ENCODE measurements at regions not wholly inside any gene's neighbourhood (a gene's known extent, or its start where the extent isn't known, plus 50 kb on each side); places are given as distances from the start of the nearest gene placed in this dataset.
"Not testable (repeated sequence)": the region's sequence is repeated elsewhere in the genome, so short reads cannot be mapped to it uniquely, and the experiment has no call there.

DNA sequence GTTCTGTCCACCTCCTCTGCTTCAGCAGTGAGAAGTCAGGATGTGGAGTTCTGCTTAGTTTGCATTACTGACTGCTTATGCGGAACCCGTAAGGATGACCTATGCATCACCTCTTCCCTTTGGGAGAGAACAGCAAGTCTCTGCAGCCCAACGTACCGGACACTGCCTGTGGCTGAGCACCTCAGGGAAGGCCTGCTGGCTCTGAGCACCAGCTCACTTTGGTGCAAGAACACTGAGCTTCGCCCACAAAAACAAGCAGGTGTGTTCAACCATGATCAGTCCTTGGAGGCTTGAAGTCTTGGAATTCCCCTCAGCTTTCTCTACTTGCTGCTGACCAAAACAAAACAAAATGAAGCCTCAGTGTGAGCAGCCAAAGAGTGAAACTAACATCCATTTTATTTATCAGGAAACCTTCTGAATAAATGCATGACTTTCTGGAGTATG, 52.7 kb upstream of the NCK2 start:
- no peak for DNase-seq

DNA sequence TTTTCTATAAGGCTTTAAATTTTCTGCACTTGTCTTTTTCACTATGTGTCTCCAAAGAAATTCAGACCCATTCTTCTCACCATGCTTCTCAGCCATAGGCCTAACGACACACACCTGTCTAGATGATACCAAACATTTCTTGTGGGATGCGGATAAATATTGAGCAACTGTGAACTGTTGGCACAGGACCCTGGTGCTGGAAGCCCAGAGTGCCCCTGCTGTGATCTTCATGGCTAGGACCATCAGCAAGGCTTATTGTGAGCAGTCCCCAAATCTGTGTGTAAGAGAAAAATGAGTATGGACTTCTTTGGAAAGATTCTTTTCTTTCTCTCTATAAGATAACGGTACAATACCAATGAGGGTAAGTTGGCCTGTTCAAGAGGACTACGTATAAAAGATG, 54.1 kb upstream of the NCK2 start:
- DNase-seq: no peak

DNA sequence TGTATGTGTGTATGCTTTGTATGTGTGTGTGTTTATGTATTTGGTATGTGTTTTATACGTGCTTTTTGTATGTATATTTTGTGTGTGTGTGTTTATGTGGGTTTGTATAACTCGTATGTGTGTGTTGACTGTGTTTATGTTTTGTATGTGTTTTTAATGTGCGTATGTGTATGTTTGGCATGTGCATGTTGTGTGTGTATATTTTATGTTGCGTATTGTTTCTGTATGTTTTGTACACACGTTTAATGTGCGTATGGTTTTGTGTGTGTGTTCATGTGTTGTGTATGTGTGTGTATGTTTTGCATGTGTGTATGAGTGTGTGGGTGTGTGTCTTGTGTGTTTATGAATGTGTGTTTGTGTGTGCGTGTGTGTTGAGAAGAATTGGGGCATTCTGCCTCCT, 55.2 kb upstream of the NCK2 start:
- DNase-seq: no peak

DNA sequence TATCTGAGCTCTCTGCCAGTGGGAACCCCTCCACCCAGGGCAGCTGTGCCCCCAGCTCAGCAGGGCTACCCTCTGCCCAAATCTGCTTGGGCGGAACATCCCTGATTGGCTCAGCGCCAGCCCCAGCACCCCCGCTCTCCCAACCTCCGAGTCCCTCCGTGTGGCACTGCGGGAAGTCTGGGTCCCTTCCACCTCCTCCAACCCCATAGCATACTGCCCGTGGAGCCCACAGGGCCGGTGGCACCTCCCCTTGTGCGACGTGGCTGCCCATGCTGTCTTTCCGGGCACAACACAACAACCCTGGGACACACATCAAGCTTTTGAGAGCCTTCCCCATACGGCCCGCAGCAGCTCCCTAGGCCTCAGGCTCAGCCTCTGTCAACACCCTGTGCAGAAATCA, 55.8 kb upstream of the NCK2 start:
- no peak for DNase-seq

DNA sequence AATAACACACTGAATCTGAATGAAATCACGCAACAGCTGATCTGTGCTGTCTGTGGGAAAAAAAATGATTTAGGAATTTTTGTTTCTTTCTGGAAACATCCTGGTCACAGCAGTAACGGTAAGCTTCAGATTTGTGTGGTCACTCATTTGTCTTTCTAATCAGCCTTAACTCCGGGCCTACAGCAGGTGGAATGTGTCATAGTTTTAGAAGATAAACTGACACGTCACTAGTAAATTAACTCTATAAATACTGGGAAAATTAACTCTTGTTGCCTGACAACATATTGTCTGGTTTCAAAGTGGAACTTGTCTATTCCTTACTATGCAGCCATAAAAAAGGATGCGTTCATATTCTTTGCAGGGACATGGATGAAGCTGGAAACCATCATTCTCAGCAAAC, 58.1 kb upstream of the NCK2 start:
- DNase-seq: no peak

DNA sequence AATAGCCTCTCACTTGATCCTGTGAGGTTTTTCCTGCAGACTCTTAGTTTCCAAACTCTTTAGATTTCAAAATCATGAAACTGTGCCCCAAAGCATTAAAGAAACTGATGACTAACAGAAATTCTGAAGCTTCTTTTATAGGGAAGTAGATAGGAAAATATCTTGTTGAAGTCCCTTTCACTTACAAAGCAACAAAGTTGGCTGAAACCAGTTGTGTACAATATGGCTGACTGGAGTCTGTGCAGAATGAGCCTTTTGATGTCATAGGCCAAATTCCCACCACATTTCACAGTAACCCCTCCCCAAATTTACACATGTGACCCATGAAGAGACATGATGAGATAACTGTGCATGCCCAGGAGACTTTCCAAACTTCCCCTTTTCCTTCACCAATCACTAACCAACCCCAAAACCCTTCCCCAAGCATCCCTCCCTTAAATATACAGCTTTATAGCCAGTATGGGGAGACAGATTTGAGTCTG, 61.7 kb upstream of the NCK2 start:
- no peak for DNase-seq

DNA sequence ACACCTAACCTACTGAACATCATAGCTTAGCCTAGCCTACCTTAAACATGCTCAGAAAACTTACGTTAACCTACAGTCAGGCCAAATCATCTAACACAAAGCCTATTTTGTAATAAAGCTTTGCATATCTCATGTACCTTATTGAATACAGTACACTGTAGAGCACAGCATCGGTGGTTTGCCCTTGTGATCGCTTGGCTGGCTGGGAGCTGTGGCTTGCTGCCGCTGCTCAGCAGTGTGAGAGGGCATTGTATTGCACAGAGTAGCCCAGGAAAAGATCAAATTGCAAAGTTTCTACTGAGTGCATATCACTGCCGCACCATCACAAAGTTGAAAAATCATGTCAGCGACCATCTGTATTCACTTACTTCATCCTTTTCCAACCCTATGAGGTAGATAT, 62.3 kb upstream of the NCK2 start:
- DNase-seq: no peak

DNA sequence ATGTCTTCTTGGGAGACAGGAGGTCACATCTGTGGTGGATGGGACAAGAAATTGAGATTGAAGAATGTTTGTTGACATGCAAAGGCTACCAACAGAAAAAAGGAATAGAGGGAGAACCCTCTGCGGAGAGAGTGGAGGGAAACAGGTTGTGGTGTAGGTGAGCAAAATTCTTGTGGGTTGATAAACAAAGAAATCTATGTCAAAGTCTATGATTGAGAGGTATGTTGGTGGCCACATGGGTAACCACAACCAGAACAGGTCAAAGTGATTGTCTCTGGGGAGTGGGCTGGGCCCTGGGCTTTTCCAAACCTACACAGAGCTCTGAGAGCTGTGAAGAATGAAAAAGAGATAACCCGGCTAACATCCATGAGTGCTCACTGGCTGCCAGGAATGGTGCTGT, 62.8 kb upstream of the NCK2 start:
- no peak for DNase-seq

DNA sequence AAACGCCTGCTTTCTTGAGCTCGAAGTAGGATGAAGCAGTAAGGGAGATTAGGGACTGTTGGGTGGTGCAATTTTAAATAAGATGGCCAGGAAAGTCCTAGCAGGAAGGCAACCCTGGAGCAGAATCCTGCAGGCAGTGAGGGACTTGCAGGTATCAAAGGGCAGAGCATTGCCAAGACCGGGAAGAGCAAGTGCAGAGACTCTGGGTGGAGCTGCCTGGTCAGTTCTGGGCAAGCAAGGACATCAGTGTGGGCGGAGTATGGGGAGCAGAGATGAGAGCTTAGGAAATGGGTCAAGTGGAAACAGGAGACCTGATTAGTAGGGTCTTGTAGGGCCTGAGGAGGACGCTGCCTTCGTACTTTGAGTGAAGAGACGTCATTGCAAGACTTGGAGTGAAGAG, 64.4 kb upstream of the NCK2 start:
- DNase-seq: no peak

DNA sequence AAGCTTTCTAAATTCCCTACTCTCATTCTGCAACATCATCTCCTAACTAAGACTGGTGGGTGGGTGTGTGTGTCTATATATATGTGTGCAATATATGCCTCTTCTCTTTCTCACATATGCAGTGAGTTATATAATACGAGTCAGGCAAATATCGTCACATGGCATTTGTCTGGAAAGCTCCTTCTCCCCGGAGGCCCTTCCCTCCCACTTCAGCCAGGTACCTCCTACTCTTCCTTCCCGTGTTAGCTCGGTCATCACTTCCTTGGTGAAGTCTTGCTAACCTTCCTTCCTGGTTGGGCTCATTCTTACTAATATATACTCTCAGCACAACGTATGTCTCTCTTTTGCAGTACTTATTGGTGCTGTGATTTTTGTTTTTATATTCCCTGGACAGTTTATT, 66.4 kb upstream of the NCK2 start:
- no peak for DNase-seq

DNA sequence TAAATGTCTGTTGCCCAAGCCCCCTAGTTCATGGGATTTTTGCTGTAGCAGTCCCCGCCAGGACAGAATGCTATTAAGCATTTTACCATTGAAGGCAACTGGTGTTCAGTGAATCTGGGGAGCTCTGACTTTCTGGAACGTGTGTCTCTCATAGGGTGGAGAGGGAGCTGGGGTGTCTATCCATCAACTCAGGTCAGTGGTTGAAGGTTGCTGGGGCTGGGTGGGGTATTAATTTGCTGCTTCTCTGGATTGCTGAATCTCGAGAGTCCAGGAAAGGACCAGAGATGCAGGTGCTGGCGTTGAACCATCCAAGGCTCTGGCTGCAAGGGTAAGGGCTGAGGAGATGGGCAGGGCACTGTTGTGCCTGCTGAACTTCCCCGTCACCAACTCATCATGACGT, 66.8 kb upstream of the NCK2 start:
- DNase-seq: no peak

DNA sequence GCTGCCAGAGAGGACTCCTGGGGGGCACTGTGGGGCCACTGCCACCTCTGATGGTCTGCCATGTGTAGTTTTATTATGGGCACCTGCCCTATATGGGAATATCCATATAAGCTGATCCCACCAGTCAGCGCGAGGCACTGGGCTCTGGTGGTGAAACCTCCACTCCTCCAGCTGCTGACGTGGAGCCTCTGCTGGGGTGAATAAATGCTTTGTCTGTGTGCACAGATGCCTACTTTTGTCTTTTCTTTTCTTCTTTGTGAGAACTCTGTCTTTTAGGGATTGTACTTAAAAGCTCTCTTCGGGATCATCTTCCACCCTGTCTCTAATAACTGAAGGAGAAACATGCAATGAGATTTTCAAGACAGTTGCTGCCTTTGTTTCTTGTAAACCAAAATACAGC, 68.9 kb upstream of the NCK2 start:
- no peak for DNase-seq

DNA sequence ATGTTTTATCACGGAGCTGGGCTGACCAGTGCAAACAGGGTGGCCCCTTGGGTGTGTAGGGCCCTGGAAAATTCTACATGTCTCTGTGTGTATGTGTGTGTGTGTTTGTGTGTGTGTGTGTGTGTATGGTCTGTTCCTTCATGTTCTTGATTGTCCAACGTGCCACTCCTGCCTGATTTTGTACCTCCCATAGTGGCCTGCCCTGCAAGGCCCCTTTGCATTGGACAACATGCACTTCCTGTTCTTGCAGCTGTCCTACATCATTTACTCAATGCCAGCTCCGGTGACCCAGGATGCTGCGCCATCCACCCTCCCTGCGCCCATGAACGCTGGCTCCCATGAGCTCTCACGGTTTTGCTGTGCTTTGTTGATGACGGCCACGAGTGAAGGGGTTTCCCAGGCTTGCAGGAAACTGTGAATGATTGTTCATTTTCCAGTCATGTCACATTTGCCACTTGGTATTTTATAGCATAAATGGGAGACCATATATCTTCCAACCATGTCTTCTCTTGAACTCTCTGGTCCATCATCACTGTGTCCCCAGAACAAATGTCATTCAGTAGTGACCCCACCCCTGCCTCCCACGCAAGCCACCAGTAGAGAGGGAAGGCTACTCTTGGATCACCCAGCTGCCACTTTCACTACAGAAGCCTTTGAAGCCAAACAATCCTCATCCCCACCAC, 69.7 kb upstream of the NCK2 start:
- DNase-seq: no peak

DNA sequence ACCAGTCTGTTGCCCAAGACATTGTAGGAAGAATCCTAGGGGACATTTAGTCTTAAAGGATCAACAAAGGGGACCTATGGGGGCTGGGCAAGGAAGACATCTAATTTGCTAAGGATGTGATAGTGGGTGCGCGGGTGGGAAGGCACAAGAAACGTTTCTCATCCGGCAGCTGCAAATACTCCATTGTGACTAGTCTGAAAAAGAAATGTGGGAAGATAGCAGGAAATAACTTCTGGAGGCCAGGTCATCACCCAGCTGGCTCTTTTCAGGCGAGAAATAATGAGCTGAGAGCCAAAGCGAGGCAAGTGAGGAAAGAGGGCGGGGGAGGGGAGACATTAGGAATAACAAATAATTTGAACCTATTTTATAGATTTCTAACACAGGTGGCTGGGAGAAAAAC, 70.3 kb upstream of the NCK2 start:
- DNase-seq: no peak

DNA sequence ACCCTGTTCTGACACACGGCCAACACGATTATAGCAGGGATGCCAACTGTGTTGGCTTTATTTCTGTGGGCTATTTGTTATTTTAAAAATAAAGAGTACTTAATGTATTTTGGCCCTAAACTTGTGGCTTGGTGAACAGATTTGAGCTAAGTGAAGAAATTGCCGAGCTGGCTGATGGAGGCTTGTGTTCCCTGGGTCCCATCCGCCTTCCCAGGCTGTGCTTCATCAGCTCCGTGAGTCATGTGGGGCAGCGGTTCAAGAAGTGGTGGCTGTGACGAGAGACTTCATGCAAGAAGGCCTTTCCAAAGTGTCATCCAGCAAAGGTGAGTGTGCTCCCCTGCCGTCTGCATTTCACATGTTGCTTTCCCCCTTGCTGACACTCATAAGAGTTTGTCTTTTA, 73.6 kb upstream of the NCK2 start:
- no peak for DNase-seq

DNA sequence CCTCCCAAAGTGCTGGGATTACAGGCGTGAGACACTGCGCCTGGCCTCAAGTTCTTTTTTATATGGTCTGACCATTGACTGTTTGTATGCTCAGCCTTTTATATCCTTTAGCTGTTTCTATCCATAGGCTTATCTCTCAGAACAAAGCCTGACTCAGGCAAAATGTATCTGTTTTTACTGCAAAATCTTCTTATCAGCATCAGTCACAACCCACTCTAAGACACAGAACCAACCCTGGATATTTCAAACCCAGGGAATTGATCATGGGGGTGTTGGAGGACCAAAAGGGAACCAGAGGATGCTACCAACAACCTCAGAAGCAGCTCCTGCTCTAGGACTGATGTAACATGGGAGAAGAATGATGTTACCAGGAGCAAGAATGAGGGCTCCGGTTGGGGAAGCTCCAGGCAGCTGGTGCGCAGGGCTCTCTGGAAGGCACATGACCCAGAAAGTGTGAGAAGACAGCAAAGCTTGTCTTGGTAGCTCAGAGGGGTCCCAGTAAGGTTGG, 75.3 kb upstream of the NCK2 start:
- no peak for DNase-seq

DNA sequence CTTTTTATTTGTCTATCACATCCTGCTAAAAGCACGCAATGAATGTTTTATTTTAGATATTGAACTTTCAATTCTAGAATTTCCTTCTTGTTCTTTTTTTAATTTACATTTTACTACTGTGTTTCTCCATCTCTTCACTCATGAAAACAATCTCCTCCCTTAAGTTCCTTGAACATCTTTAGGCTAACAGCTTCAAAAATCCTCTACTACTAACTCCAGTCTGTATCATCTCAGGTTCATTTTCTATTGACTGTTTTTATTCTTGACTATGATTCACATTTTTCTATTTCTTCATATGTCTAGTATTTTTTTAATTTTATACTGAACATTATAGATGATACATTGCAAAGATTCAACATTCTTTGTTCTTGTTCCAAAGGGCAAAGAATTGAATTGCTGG, 79.2 kb upstream of the NCK2 start:
- DNase-seq: no peak

DNA sequence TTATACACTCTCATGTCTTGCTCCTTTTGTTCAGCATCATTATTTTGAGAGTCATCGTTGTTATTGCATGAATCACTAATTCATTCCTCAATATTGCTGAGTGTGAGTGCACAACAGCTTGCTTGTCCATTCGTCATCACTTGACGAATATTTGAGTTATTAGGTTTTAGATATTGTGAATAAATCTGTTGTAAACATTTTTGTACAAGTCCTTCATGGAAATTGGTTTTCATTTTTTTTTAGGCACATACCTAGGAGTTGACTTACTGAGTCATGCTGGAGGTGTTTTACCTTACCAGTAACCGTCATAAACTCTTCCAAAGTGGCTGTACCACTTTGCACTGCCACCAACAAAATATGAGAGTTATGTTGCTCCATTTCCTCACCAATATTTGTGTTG, 84.2 kb upstream of the NCK2 start:
- DNase-seq: no peak

DNA sequence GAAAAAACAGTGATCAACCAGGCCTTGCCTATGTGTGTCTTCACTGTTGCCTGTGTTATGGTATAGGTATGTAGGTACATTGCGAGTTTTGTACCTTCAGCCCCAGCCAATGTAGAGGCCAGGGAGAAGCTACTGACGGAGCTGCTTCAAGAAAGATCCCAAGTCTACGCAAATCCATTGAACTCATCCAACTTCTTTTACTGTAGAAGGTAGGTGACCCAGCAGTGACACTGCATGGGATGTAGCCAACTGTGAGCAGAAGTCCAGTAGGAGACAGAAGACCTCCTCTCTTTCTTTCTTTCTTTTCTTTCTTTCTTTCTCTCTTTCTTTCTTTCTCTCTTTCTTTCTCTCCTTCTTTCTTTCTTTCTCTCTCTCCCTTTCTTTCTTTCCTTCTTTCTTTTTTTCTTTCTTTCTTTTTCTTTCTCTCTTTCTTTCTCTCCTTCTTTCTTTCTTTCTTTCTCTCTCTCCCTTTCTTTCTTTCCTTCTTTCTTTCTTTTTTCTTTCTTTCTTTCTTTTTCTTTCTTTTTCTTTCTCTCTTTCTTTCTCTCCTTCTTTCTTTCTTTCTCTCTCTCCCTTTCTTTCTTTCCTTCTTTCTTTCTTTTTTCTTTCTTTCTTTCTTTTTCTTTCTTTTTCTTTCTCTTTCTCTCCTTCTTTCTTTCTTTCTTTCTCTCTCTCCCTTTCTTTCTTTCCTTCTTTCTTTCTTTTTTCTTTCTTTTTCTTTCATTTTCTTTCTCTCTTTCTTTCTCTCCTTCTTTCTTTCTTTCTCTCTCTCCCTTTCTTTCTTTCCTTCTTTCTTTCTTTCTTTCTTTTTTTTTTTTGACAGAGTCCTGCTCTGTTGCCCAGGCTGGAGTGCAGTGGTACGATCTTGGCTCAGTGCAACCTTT, 88.7 kb upstream of the NCK2 start:
- not testable (repeated sequence) for DNase-seq

DNA sequence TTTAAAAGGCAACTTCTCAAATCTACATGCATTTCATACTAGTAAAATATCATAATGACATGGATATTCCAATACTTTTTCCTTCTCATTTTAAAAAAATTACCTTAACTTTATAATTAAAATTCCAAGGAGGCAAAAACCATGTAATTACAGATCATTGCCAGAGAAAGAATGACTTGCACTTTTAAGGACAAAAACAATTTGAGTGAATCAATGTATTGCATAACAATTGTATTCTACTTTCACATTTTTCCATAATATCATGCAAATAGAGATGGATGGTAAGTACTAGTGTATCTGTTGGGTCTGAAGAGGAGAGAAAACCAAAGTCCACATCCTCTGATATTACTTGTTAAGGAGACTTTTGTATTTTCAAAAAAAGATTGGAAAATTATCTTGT, 89.5 kb upstream of the NCK2 start:
- no peak for DNase-seq

DNA sequence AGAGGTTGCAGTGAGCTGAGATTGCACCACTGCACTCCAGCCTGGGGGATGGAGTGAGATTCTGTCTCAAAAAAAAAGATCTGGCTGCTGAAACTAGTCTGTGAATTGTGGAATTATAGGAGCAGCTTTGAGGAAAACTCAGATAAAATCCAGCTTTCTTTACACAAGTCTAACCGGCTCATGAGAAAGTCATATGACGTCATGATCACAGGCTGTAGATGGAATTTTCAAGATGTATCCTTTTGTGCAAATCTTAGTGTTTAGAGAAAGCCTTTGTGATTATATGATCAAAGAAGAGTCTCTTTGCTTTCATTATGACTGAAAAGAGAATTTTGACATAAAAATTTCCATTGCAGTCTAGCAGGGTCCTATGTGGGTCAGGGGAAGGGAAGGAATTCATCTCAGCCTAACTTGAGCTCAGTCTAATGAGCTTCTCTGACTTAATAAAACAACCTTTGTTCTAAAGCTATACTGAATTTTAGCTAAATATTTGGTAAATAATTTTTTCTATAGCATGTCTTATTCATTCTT, 90.2 kb upstream of the NCK2 start:
- no peak for DNase-seq

DNA sequence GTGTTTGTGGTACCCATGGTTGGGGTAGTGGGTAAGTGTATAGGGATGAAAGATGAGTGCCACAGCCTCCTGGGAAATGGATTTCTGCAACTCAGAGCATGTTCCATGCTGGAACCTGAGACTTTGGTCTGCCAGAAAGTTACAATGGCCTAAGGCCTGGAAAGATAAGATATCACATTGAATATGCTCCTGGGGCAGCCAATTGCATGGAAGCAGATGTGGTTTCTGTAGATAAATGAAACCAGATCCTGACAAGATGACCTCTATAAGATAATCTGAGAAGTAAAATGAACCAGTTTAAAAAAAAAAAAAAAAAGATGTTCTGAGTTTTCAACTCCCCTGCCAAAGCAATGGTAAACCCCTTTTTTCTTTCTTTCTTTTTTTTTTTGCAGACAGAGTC, 91.4 kb upstream of the NCK2 start:
- DNase-seq: no peak

DNA sequence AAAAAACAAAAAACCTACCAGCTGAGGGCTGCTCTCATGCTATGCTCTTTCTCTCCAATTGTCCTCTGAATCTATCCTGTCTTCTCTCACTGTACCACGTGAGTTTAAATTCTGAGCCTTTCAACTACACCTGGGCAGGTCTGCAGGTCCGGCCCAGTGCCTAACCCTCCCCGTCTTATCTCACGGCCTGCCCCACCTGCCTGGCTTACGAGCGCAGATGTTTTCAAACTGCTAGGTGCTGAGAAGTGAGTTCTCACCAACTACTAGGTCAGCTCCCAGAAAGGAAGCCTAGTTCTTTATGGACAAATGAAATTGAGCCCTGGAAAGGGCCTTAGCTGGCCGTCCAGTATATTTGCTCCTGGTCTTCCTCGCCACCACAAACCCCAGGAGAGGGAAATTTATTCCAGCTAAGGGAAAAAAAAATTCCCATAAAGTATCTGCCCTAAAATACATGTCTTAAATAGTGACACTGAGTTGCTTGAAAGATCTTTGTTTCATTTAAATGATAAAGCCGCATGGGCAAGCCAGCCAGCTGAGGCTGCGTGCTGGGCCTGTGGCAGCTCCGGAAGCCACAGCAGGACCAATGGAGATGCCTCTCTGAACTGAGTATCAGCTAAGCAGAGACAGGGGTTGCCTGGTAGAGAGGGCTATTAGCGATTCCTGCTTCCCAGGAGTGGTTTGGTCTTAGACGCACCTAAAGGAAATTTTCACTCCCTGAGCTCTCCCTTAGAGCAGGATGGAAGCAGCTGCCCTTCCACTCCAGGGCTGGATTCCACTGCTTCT, 92.5 kb upstream of the NCK2 start:
- no peak for DNase-seq

All from fibroblast of skin of back (primary cell).